ENCODE measurements at regions not wholly inside any gene's neighbourhood (a gene's known extent, or its start where the extent isn't known, plus 50 kb on each side); places are given as distances from the start of the nearest gene placed in this dataset.

DNA sequence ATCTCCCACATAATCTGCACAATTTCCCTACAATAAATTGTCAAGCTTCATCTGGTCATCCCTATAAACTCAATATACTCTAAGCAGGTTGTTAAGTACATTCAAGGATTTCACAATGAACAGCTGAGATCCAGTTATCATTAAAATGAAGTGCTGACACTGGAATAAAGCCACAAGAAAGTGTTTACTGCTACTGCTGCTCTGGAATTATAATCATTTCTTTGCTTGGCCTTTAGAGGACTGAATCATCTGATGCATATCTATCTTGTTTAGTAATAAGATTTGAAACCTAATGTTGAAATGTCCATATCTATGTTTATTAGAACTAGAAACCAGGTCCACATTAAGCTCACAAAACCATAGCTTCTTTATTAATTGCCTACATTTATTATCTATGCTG lies 338.6 kb upstream of the ZFP42 start:
- TF ChIP-seq CTCF (IDR thresholded peaks at IDR 0.05; ENCODE audit: insufficient read depth, low read length) (no peak), REST (IDR thresholded peaks at IDR 0.05; ENCODE audit: insufficient replicate concordance, low read depth) (no peak), GABPA (IDR thresholded peaks at IDR 0.05; ENCODE audit: low read depth) (no peak), POLR2AphosphoS5 (IDR thresholded peaks at IDR 0.05; ENCODE audit: low read depth) (no peak)
